ENCODE measurements at regions not wholly inside any gene's neighbourhood (a gene's known extent, or its start where the extent isn't known, plus 50 kb on each side); places are given as distances from the start of the nearest gene placed in this dataset.

DNA sequence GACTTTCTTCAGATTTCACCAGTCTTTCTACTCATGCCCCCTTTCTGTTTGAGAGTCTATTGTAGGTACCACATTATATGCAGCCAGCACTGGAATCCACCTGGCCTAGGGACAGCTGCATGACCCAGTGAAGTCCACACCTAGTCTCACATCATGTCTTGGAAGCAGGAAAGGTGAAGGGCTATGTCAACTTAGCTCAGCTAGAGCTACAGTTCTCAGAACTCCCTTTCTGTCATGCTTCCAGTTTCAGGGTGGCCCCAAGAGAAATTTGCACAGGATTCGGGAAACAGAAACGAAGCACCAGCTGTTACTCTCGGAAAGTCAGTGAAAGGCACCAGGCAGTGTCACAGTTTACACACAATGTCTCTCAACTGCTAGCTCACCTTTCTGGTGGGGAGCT is 51.6 kb upstream of the NLRP1 start:
- no peak for DNase-seq

DNA sequence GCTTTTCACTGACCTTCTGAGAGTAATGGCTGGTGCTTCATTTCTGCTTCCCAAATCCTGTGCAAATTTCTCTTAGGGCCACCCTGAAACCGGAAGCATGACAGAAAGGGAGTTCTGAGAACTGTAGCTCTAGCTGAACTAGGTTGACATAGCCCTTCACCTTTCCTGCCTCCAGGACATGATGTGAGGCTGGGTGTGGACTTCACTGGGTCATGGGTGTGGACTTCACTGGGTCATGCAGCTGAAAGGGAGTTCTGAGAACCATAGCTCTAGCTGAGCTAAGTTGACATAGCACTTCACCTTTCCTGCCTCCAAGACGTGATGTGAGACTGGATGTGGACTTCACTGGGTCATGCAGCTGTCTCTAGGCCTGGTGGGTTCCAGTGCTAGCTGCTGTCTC is 54.3 kb upstream of the NLRP1 start:
- DNase-seq, result no peak

DNA sequence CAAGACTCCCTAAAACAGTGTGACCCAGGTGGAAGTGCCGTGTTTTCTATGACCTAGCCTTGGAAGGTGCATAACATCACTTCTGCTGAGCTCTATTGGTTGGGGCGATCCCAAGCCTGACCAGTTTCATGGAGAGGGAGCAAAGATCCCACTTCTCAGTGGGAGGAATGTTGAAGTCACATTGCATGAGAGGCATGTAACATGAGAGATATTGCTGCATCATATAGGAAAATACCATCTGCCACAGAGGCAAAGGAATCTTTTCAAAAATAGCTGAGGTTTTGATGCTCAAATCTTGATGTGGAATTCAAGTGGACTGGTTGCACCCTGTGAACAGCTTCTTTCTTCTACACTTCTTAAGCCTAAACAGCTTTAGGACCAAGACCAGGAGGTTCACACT is 56.4 kb upstream of the NLRP1 start:
- no peak for DNase-seq

DNA sequence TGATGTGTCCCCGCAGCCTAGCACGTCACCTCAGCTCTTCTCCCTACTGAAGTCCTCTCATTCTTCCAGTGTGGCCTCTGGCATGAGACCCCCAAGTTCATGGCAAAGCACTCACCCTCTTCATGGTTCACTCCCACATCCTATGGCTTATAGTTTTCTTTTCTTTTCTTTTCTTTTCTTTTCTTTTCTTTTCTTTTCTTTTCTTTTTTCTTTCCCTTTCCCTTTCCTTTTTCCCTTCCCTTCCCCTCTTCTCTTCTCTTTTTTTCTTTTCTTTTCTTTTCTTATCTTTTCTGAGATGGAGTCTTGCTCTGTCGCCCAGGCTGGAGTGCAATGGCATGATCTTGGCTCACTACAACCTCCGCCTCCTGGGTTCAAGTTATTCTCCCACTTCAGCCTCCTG is 58.4 kb upstream of the NLRP1 start:
- DNase-seq, result no peak

DNA sequence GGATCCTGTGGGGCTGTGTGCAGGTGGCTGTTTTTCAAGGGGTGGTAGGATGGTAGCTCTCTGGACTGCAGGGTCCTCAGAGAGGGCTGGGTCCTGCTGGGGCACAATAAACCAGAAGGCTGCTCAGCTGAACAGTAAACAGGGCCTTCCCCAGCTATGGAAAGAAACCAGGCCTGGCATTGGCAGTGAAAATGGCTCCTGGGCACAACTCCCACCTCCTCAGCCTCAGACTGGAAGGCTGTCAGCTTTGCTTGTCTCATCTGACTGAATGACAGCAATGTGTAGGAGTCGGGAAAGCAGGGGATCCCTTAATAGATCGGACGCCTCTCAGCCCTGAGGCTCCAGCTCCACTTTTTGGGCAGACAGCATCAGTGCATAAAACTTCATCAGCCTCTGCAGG is 59.8 kb upstream of the NLRP1 start:
- no peak for DNase-seq

DNA sequence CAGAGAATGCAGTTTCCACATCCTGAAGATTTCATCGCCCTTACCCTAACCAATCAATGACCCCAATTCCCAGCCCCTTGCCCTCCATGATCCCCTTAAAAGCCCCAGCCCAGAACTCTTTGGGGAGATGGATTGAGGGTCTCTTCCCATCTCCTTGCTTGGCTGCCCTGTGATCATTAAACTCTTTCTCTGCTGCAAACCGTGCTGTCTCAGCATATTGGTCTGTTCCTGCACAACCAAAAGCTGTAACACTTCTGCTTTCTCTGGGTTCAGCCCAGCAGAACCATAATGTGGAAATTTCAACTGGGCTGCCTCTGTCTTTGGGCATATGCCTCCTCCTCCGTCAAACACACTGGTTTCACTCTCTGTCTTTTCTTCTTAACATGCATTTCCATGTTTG is 67.0 kb upstream of the NLRP1 start:
- no peak for DNase-seq

DNA sequence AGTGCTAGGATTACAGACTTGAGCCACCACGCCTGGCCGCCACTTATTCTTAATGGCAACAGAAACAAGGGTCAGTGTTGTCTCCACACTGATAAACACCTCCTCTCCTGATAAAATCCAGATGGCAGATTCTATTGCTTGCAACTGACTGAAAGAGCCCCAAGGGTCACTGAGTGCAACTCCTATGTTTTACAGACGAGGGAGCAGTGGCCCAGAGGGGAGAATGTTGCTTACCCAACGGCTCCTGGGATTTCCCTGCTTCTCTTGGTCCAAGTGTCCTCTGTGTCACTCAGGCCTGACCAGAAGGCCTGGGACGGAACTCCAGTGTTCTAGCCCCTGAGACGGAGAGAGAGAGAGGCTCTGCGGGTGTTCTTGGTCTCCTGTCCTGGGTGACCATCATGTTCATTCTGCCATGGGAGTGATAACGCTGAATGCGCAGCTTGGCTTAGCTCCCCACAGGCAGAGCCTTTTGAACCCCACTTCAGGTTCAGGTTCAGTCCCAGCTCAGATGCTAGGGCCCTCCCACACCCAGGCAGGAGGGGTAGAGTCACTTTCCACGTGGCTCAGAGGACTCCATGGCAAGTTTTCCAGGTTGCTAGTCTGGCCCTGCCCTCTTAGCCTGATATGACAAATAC is 77.3 kb upstream of the NLRP1 start:
- DNase-seq, result no peak

DNA sequence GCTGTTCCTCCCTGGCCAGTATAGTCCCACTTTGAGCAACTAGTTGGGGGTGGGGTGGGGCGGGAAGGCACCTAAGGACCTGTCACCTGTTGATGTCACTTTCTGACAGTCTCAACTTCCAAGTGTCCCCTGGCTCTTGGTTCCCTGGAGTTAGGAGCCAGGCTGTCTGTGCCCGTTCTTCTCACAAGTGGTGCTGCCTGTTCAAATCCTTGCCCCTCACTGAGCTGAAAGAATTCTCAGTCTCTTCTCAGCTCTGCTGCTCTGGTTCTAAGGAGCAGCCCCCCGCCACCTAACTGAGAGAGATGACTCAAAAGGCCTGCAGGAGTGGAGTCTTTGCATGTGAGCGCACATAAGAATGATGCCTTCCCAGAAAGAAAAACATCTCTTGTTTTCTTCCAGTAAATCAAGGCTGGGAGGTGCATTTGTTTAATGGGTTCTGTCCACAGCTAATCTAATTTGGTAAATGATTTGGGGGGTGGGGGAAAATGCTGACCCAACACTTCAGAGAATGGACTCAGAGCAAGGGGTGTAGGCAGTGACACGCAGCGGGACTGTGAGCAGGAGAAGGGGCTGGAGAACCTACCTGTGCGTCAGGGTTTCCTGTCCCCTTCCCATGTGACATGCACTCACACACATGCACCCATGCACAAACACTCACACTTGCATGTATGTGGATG is 78.2 kb upstream of the NLRP1 start:
- no peak for DNase-seq

DNA sequence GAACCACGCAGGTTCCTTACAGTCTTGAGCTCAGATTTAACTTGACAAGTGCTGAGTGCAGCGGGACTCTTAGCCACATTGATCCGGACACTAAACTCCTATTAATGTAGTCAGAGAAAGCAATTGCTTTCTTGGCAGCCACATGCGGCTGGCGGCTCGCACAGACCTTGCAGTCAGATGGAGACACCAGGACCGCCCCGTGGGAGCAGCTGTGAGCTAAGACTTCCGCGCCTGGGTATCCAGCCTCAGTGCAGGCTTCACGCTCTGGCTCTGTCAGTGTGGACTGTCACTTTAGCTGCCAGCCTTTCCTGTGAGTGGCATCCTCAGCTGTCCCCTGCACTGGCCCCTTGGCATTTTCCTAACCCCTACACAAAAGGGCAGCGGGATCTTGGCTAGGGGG is 80.9 kb upstream of the NLRP1 start:
- DNase-seq, result no peak

DNA sequence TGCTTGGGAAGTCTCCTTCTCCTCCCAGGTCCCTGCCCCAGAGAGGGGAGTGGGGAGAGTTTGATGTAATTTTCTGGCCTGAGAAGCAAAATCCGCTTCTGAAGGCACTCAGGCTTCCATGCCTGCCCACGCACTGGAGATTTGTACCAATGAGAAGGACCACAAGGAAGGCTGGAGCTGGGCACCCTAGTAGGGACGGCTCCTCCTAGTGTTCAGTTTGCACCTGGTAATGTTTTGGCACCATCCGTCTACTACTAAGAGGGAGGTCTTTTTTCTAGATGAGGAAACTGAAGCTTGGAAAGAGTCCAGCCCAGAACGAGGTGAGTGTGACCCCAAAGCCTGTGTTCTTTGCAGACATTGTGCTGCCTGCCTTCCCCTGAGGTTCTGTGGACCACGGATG is 83.6 kb upstream of the NLRP1 start:
- no peak for DNase-seq

DNA sequence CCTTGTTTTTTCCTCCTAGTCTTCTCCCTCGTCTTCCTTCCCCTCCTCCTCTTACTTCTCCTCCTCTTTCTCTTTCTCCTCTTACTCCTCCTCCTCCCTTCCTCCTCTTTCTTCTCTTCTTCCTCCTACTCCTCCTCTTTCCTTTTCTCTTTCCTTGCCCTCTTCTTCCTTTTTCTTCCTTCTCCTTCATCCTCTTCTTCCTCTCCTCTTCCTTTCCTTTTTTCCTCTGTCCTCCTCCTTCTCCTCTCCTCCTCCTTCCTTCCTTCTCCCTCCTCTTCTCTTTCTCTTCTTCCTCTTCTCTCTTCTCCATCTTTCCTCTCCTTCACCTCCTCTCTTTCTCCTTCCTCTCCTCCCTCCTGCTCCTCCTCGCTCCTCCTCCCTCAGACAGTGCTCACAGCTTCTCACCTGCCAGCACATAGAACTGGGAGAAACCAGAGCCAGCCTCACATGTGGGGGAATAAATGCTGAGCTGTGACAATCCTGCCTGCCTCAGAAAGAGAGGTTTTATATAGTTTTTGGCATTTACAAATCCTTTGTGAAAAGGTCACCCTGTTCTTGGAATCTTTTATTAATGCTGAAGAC is 84.3 kb upstream of the NLRP1 start:
- no peak for DNase-seq

DNA sequence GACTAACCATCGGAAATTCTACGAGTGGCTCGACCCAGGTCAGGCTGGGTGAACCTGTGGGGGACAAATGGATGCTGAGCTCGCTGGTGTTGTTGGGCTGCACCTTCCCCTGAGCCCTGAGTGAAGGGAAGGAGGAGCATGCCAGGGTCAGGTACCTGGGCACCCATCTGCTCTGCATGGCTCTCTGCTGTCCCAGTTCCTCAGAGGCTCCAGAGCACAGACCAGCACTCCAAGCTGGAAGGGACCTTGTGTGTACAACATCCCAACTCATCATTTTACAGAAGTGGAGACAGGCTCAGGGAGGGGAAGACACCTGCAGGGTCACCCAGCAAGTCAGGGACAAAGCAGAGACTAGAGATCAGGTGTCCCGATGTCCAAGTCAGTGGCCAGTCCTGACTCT is 84.9 kb upstream of the NLRP1 start:
- DNase-seq, result no peak

DNA sequence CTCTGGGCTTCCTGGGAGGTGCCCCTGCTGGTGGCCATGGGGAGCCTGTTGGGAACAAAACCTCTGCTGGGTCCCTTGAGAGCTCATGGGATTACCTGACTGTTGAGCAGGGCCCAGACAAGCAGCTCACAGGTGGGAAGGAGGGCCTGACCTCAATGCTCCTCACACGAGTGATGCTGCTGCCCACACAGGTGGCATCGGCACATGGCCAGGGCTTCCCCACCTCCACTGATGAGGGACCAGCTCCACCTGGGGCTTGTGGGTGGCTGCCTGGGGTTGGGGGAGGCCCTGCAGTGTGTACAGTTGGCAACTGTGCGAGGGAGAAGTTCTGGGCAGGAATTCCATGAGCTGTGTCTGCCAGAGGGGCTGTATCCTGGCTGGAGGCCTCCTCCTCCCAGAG is 87.8 kb upstream of the NLRP1 start:
- DNase-seq, result no peak

DNA sequence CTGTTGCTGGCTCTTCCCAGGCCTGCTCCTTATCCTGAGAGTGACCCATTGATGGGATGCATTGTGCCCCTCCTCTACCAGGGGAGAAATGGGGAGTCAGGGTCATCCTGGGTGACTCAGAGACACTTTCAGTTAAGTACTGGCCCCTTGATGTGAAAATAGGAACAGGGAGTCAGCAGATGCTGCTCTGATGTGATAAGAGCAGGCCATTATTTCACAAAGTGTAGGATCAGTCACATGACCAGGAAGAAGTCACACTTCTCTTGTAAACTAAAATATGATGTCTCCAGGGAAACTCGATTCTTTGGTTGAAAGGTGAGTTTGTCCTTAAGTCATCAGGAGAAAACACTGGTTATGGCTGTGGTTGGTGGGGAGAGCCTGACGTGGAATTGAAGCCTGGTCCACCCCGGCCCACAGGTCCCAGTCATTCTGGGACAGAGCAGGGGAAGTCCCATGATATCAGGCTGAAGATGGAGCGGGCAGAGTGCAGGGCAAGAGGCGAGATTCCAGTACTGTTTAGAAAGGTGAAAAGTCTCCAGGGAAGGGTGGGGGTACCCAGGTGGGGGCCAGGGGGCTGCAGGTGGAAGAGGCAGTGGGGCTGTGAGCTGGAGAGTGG is 88.6 kb upstream of the NLRP1 start:
- DNase-seq, result no peak

DNA sequence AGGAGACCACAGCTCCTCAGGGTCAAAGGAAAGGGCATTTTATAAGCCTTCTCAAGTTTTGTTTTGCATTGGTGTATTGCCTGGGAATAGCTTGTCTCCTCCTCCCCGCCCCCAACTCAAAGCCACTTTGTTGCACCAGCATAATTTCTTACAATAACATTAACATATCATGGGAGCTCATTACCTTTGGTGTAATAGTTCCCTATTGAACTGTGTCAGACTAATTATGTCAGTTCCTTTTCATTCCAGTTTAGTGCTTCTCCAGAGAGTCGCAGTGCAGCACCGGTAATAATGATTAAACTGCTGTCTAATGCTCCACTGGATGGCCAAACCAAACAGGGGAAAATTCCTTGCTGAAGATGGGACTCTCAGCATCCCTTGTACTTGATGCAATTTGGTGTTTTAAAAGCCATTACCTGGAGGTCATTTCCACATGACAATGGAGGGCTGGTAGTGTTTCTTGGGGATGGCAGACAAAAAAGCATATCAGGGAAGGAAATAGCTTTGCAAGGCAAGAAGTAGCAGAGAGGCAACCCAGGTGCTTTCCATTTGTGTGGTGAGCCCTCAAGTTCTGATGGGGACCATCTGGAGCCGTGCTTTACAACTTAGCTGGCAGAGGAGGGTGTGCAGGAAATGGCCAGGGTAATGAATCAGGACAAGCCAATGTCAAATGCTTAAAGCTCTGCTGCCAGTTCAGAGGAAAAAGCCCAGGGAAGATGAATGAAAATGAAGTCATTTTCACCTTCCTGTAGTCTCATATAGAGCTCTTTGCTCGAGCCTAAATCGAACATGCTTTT is 91.5 kb upstream of the NLRP1 start:
- no peak for DNase-seq

DNA sequence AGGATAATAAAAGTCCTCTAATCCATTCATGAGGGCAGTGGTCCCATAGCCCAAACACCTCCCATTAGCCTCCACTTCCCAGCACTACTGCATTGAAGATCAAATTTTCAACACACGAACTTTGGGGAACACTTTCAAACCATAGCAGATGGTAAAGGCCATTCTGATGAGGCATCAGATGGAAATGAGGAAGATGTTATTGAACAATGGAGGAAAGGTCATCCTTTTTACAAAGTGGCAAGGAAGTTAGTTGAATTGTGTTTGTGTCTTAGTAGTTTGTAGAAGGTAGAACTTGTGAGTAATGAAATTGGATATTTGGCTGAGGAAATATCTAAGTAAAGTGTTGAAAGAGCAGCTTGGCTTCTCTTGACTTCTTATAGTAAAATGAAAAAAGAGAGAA is 93.3 kb upstream of the NLRP1 start:
- DNase-seq, result no peak

DNA sequence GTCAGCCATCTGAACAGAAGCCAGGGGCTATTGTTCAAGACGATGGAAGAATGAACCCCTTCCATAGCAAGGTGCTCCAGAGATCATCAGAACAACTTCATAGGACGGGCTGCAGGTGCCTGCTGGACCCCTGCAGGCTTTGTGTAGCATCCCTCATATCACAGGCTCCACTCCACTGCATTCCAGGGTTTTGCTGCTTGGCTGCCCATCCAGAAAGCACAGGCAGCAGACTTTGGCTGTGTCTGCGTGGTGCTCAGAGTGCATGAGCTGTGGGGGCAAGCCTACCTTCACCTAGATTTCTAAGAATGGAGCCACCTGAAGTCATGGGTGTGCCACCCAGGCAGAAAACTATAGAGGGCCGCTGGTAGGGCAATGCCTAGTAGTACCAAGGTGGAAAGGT is 93.9 kb upstream of the NLRP1 start:
- DNase-seq, result no peak

DNA sequence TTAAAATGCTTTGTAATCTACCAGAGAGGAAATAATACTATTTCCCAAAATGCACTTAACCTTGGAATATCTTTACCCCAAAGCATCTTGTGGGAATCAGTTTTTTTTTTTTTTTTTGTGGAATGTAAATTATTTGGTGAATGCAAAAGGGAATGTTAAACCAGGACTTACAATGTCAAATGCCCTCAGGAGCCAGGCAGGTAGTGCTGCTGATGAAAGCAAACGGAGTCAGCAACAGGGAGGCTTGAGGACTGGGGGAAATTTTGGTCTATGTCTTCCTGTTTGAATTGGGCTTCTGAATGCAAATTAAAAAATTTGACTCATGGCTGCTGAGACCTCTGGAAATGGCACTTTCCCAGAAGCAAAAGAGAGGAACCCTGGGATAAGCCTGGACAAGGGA is 96.5 kb upstream of the NLRP1 start:
- no peak for DNase-seq

DNA sequence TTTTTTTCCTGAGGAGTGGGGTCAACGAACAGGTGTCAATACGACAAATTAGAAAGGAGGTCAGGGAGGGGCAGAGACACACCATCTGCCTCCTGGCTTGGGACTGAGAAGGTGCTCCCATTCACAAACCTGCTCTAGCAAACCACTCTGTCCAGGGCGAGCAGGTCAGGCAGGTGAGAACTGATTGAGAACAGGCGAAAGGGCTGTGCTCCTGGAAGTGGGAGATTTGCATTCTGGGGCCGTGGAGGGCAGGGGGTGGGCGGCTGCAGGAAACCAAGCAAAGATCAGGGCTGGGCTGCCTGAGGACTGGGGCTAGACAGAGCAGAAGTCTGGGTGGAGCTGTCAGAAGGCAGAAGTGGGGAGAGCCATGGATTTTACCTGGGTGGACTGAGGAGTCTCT is 98.9 kb upstream of the NLRP1 start:
- no peak for DNase-seq

DNA sequence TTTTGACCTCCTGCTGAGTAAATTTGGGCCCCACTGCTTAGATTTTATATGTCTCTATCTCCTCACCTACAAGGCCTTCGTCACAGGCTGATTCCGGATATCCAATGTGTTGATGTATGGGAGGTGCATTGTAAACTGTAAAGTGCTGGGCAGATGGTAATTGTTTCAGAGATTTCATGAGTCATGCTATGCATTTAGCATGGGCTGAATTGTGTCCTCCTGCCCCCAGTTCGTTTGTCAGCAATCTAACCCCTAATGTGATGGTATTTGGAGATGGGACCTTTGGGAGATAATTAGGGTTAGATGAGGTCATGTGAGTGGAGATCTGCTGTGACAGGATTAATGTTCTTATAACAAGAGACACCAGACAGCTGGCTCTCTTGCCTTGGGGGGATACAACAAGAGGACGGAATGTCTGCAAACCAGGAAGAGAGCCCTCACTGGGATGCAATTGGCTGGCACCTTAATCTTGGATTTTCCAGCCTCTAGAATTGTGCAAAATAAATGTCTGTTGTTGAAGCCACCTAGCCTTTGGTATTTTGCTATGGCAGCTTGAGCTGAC is 101.8 kb upstream of the NLRP1 start:
- no peak for DNase-seq

DNA sequence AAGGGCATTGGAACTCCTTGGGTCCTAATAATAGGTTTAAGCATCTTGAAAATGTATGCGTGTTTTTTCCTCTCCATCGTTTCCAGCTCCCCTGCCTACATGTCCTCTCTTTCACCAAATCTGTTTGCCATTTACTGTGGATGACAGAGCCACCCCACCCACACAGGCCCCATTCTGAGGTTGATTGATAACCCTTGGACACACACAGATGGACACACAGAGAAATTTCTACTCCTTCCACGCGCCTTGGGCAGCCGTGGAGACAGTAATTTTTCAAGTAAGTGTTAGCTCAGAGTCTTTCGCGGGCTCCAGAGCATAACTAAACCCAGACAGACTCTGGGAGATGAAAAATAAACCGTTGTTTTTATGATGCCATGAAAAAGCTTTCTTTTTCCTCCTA is 103.3 kb upstream of the NLRP1 start:
- DNase-seq, result no peak

DNA sequence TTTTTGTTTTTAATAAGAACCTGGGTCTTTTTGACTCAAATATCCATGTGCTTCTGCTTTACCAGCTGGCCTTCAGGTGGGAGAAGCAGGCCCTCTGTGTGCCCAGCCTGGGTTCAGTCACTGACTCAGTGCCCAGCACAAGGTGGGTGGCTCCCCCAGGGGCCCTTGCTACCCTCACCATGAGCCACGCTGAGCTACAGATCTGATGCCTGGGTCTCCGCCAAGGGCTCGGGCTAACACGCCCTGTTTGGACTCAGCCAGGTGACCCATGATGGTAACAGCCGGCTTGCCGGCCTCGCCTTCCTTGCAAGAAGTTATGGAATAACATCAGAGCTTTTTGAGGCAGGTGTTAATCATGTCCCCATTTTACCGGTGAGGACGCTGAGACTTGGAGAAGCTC is 109.5 kb upstream of the NLRP1 start:
- DNase-seq, result no peak

DNA sequence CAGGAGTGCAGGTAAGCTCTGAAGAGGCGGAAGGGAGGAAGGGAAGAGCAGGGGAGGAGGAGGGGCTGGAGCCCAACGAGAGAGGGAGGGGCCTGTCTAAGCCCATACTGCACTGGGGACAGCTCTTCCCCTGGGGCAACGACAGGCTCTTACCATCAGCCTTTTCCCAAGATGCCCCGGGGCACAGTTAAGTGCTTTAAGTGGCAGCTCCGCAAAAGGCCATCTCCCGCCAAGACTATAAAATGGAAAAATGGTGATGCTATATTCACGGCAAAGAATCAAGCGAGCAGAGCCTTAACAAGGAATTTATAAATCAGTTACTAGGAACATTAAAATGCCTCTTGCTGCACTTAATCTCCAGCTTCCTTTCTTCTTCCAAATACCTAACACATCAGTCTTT is 110.2 kb upstream of the NLRP1 start:
- no peak for DNase-seq

Measured in fibroblast of skin of right biceps (primary cell).